RCC 7860 (cell line): ENCODE measurements at regions not wholly inside any gene's neighbourhood (a gene's known extent, or its start where the extent isn't known, plus 50 kb on each side); places are given as distances from the start of the nearest gene placed in this dataset.
A peak's percentile ranks its signal among the peaks of the same experiment; 100 is the strongest.

Experiments used
- DNase-seq: peaks from one replicate; pipeline ENCODE4 v3.0.0-alpha.2; 2015; ENCODE audit warnings: low spot score
- FAIRE-seq: peaks from 2 replicates; lab custom pipeline; 2012; peaks lifted over from hg19 to GRCh38; lab: Jason Lieb, UNC

- FAIRE-seq (no peak), DNase-seq (no peak)
Measured at GRCh38 chr11:69545976-69546617, 64.6 kb downstream of the LINC01488 start.

- no peak for FAIRE-seq
- DNase-seq, result no peak
Measured at GRCh38 chr11:69546735-69547370, 65.4 kb downstream of the LINC01488 start.

GRCh38 chr11:69550846-69551245 is 69.4 kb downstream of the LINC01488 start:
- DNase-seq (no peak), FAIRE-seq (no peak)

- FAIRE-seq, result no peak
- DNase-seq, result no peak
Measured at GRCh38 chr11:69551963-69552362, 70.5 kb downstream of the LINC01488 start.

GRCh38 chr11:69552951-69553350 is 71.5 kb downstream of the LINC01488 start:
- no peak for DNase-seq
- no peak for FAIRE-seq

GRCh38 chr11:69553416-69554357 is 72.2 kb downstream of the LINC01488 start:
- FAIRE-seq, result no peak
- DNase-seq, result no peak

- no peak for FAIRE-seq
- no peak for DNase-seq
Measured at GRCh38 chr11:69554849-69555248, 73.4 kb downstream of the LINC01488 start.

- FAIRE-seq (no peak), DNase-seq (no peak)
Measured at GRCh38 chr11:69557266-69557665, 75.8 kb downstream of the LINC01488 start.

- DNase-seq, result no peak
- FAIRE-seq, result no peak
Measured at GRCh38 chr11:69558519-69558941, 77.1 kb downstream of the LINC01488 start.

GRCh38 chr11:69559181-69559580 is 77.7 kb downstream of the LINC01488 start:
- FAIRE-seq (no peak), DNase-seq (no peak)

- DNase-seq, result peak; percentile 24
- FAIRE-seq, result no peak
Measured at GRCh38 chr11:69560141-69560790, 78.8 kb downstream of the LINC01488 start.

- DNase-seq (no peak), FAIRE-seq (no peak)
Measured at GRCh38 chr11:69562302-69562701, 78.7 kb upstream of the CCND1 start.

- DNase-seq (no peak), FAIRE-seq (no peak)
Measured at GRCh38 chr11:69562816-69563215, 78.1 kb upstream of the CCND1 start.

GRCh38 chr11:69563306-69563705 is 77.7 kb upstream of the CCND1 start:
- FAIRE-seq (no peak), DNase-seq (no peak)

GRCh38 chr11:69563946-69564775 is 76.8 kb upstream of the CCND1 start:
- DNase-seq (peak; percentile 89), FAIRE-seq (peak; percentile 77)

GRCh38 chr11:69566001-69566400 is 75.0 kb upstream of the CCND1 start:
- DNase-seq (no peak), FAIRE-seq (no peak)

GRCh38 chr11:69567951-69568808 is 72.8 kb upstream of the CCND1 start:
- DNase-seq (no peak), FAIRE-seq (no peak)

- FAIRE-seq (no peak), DNase-seq (no peak)
Measured at GRCh38 chr11:69568809-69569097, 72.2 kb upstream of the CCND1 start.
